ENCODE measurements at regions not wholly inside any gene's neighbourhood (a gene's known extent, or its start where the extent isn't known, plus 50 kb on each side); places are given as distances from the start of the nearest gene placed in this dataset.

- no peak overlapping the region for H3K9ac ChIP-seq (ENCODE audit: low read length)
- H3K4me3 ChIP-seq (ENCODE audit: low read depth, low read length, poor library complexity, severe bottlenecking), result no peak overlapping the region
- H3K9me2 ChIP-seq (ENCODE audit: low read depth, low read length), result no peaks in the 10 kb centered on the region
Measured at GRCh38 chr12:128191380-128191779, 75.6 kb upstream of the TMEM132C start.

GRCh38 chr12:128204711-128205110 lies 62.3 kb upstream of the TMEM132C start:
- no peak for TF ChIP-seq CTCF (IDR thresholded peaks at IDR 0.05; ENCODE audit: low read length)
- TF ChIP-seq EZH2 (IDR thresholded peaks at IDR 0.05; ENCODE audit: borderline replicate concordance, low read length), result no peak
- Histone ChIP-seq H3K9me2 (ENCODE audit: low read depth, low read length) (no peaks in the 10 kb centered on the region), H3K9ac (ENCODE audit: low read length) (no peak overlapping the region), H3K27me3 (ENCODE audit: insufficient read depth, low read length) (no peaks in the 10 kb centered on the region), H4K20me1 (ENCODE audit: insufficient read depth, low read length) (no peaks in the 10 kb centered on the region), H3K79me2 (ENCODE audit: insufficient read depth, low read length) (no peaks in the 10 kb centered on the region), H3K9me3 (ENCODE audit: low read length) (no peaks in the 10 kb centered on the region), H3K4me2 (ENCODE audit: low read length) (no peak overlapping the region), H3F3A (ENCODE audit: insufficient read depth, low read length) (no peaks in the 10 kb centered on the region), H3K27ac (ENCODE audit: low read depth, low read length, poor library complexity, severe bottlenecking) (no peak overlapping the region), H3K36me3 (ENCODE audit: insufficient read depth, low read length) (no peaks in the 10 kb centered on the region), H2AFZ (ENCODE audit: low read length) (no peak overlapping the region), H3K4me3 (ENCODE audit: low read depth, low read length, poor library complexity, severe bottlenecking) (no peak overlapping the region), H3K4me1 (ENCODE audit: insufficient read depth, low read length, severe bottlenecking) (no peaks in the 10 kb centered on the region)

More at GRCh38 chr12:128191380-128191779, 75.6 kb upstream of the TMEM132C start:
- TF ChIP-seq EZH2 (IDR thresholded peaks at IDR 0.05; ENCODE audit: borderline replicate concordance, low read length) (no peak), CTCF (IDR thresholded peaks at IDR 0.05; ENCODE audit: low read length) (no peak)
- no peaks in the 10 kb centered on the region for H3K27me3 ChIP-seq (ENCODE audit: insufficient read depth, low read length)
- no peak overlapping the region for H3K4me2 ChIP-seq (ENCODE audit: low read length)
- no peak overlapping the region for H2AFZ ChIP-seq (ENCODE audit: low read length)
- no peaks in the 10 kb centered on the region for H3K9me3 ChIP-seq (ENCODE audit: low read length)
- no peaks in the 10 kb centered on the region for H3K79me2 ChIP-seq (ENCODE audit: insufficient read depth, low read length)
- no peaks in the 10 kb centered on the region for H3K36me3 ChIP-seq (ENCODE audit: insufficient read depth, low read length)
- no peaks in the 10 kb centered on the region for H3K4me1 ChIP-seq (ENCODE audit: insufficient read depth, low read length, severe bottlenecking)
- no peaks in the 10 kb centered on the region for H4K20me1 ChIP-seq (ENCODE audit: insufficient read depth, low read length)
- H3K27ac ChIP-seq (ENCODE audit: low read depth, low read length, poor library complexity, severe bottlenecking), result no peak overlapping the region
- H3F3A ChIP-seq (ENCODE audit: insufficient read depth, low read length), result no peaks in the 10 kb centered on the region

GRCh38 chr12:128205145-128205544 lies 61.8 kb upstream of the TMEM132C start:
- H3K4me2 ChIP-seq (ENCODE audit: low read length), result no peak overlapping the region
- H3K27ac ChIP-seq (ENCODE audit: low read depth, low read length, poor library complexity, severe bottlenecking), result no peak overlapping the region
- H3K9me2 ChIP-seq (ENCODE audit: low read depth, low read length), result no peaks in the 10 kb centered on the region
- H3K4me3 ChIP-seq (ENCODE audit: low read depth, low read length, poor library complexity, severe bottlenecking), result no peak overlapping the region
- no peaks in the 10 kb centered on the region for H3K4me1 ChIP-seq (ENCODE audit: insufficient read depth, low read length, severe bottlenecking)
- no peaks in the 10 kb centered on the region for H3K79me2 ChIP-seq (ENCODE audit: insufficient read depth, low read length)
- no peaks in the 10 kb centered on the region for H3F3A ChIP-seq (ENCODE audit: insufficient read depth, low read length)
- no peaks in the 10 kb centered on the region for H4K20me1 ChIP-seq (ENCODE audit: insufficient read depth, low read length)
- no peak overlapping the region for H2AFZ ChIP-seq (ENCODE audit: low read length)
- no peak overlapping the region for H3K9ac ChIP-seq (ENCODE audit: low read length)
- no peak for TF ChIP-seq EZH2 (IDR thresholded peaks at IDR 0.05; ENCODE audit: borderline replicate concordance, low read length)
- TF ChIP-seq CTCF (IDR thresholded peaks at IDR 0.05; ENCODE audit: low read length), result no peak
- H3K9me3 ChIP-seq (ENCODE audit: low read length), result no peaks in the 10 kb centered on the region
- H3K27me3 ChIP-seq (ENCODE audit: insufficient read depth, low read length), result no peaks in the 10 kb centered on the region
- H3K36me3 ChIP-seq (ENCODE audit: insufficient read depth, low read length), result no peaks in the 10 kb centered on the region
